Neural cell (in vitro differentiated cells): ENCODE measurements at regions not wholly inside any gene's neighbourhood (a gene's known extent, or its start where the extent isn't known, plus 50 kb on each side); places are given as distances from the start of the nearest gene placed in this dataset.

Experiments used
- H2AFZ ChIP-seq: fragments of 200-600, 300-800 bp; sonication (generic), shearing (Covaris generic); 2 replicates; pipeline ENCODE4 v1.6.0; 2014; ENCODE audit warnings: low read depth, mild to moderate bottlenecking, antibody characterized with exemption, low read length, moderate library complexity
- H3F3A ChIP-seq: fragments of 200-600 bp; shearing (Covaris generic); 2 replicates; pipeline ENCODE4 v1.6.1; 2016; ENCODE audit warnings: mild to moderate bottlenecking, moderate library complexity, mixed read lengths, antibody characterized with exemption, low read length; ENCODE audit not compliant: insufficient read depth, poor library complexity, severe bottlenecking
- H3K27ac ChIP-seq: fragments of 200-600, 300-800 bp; sonication (generic), shearing (Covaris generic); 2 replicates; pipeline ENCODE4 v1.5.1; 2014; ENCODE audit warnings: mild to moderate bottlenecking, low read length, moderate library complexity
- H3K27me3 ChIP-seq: fragments of 300-800, 200-600 bp; sonication (generic), shearing (Covaris generic); 2 replicates; pipeline ENCODE4 v1.6.0; 2014; ENCODE audit warnings: mild to moderate bottlenecking, low read depth, low read length, moderate library complexity; ENCODE audit not compliant: insufficient read depth
- H3K36me3 ChIP-seq: fragments of 300-800, 200-600 bp; sonication (generic), shearing (Covaris generic); 2 replicates; pipeline ENCODE4 v1.5.1; 2014; ENCODE audit warnings: mild to moderate bottlenecking, antibody characterized with exemption, low read length, moderate library complexity; ENCODE audit not compliant: insufficient read depth
- H3K4me2 ChIP-seq: fragments of 300-800, 200-600 bp; sonication (generic), shearing (Covaris generic); 2 replicates; pipeline ENCODE4 v1.6.0; 2014; ENCODE audit warnings: mild to moderate bottlenecking, low read length
- H3K4me3 ChIP-seq: fragments of 300-800, 200-600 bp; sonication (generic), shearing (Covaris generic); 2 replicates; pipeline ENCODE4 v1.5.1; 2014; ENCODE audit warnings: mild to moderate bottlenecking, low read length, moderate library complexity
- H3K79me2 ChIP-seq: fragments of 200-600 bp; shearing (Covaris generic); replicated peaks from 2 replicates; pipeline ENCODE4 v1.6.0; 2014; ENCODE audit warnings: mild to moderate bottlenecking, low read length, moderate library complexity; ENCODE audit not compliant: insufficient read depth
- H3K9ac ChIP-seq: fragments of 300-800, 200-600 bp; sonication (generic), shearing (Covaris generic); 2 replicates; pipeline ENCODE4 v1.6.1; 2016; ENCODE audit warnings: mild to moderate bottlenecking, low read length, mixed read lengths
- H3K9me2 ChIP-seq: fragments of 200-600 bp; shearing (Covaris generic); 2 replicates; pipeline ENCODE4 v1.6.1; 2016; ENCODE audit warnings: mild to moderate bottlenecking, low read length, mixed read lengths; ENCODE audit not compliant: insufficient read depth
- H3K9me3 ChIP-seq: fragments of 200-600, 300-800 bp; sonication (generic), shearing (Covaris generic); 2 replicates; pipeline ENCODE4 v1.6.1; 2016; ENCODE audit warnings: mild to moderate bottlenecking, mixed run types, low read length, moderate library complexity, mixed read lengths
- H4K20me1 ChIP-seq: fragments of 200-600 bp; shearing (Covaris generic); 2 replicates; pipeline ENCODE4 v1.6.1; 2016; ENCODE audit warnings: mild to moderate bottlenecking, mixed run types; ENCODE audit not compliant: insufficient read depth
- EP300 ChIP-seq: fragments of 450-650 bp; conservative IDR thresholded peaks from 2 replicates; pipeline ENCODE4 v1.6.1; 2014; ENCODE audit warnings: antibody characterized with exemption, mild to moderate bottlenecking, moderate library complexity; ENCODE audit not compliant: poor library complexity, severe bottlenecking
- EZH2 ChIP-seq: fragments of 200-600, 300-800 bp; shearing (Covaris generic), sonication (generic); IDR thresholded peaks from 2 replicates; pipeline ENCODE4 v1.6.1; 2014; ENCODE audit warnings: antibody characterized with exemption, low read length, borderline replicate concordance, mild to moderate bottlenecking; ENCODE audit not compliant: insufficient read depth, poor library complexity, severe bottlenecking
- MXI1 ChIP-seq: fragments of 450-650 bp; conservative IDR thresholded peaks from 2 replicates; pipeline ENCODE4 v1.6.1; 2014; ENCODE audit warnings: antibody characterized with exemption, mild to moderate bottlenecking; ENCODE audit not compliant: poor library complexity, severe bottlenecking
- POLR2AphosphoS5 ChIP-seq: IDR thresholded peaks from 2 replicates; pipeline ENCODE4 v1.6.1; 2012
- RAD21 ChIP-seq: fragments of 450-650 bp; conservative IDR thresholded peaks from 2 replicates; pipeline ENCODE4 v1.6.1; 2014; ENCODE audit warnings: antibody characterized with exemption, mild to moderate bottlenecking, moderate library complexity
- SMC3 ChIP-seq: fragments of 450-650 bp; conservative IDR thresholded peaks from 2 replicates; pipeline ENCODE4 v1.6.1; 2014; ENCODE audit warnings: antibody characterized with exemption, mild to moderate bottlenecking, moderate library complexity; ENCODE audit not compliant: poor library complexity
- TAF1 ChIP-seq: IDR thresholded peaks from 2 replicates; pipeline ENCODE4 v1.6.1; 2012; ENCODE audit warnings: low read depth
- TF ChIP-seq, protein P1 (sequence below): IDR thresholded peaks from 2 replicates; pipeline ENCODE4 v1.6.1; 2012; ENCODE audit warnings: borderline replicate concordance
- TF ChIP-seq, protein P2 (sequence below): fragments of 450-650 bp; IDR thresholded peaks from 2 replicates; pipeline ENCODE4 v1.5.1; 2014; ENCODE audit warnings: antibody characterized with exemption, mild to moderate bottlenecking, moderate library complexity; ENCODE audit not compliant: poor library complexity, severe bottlenecking

DNA sequence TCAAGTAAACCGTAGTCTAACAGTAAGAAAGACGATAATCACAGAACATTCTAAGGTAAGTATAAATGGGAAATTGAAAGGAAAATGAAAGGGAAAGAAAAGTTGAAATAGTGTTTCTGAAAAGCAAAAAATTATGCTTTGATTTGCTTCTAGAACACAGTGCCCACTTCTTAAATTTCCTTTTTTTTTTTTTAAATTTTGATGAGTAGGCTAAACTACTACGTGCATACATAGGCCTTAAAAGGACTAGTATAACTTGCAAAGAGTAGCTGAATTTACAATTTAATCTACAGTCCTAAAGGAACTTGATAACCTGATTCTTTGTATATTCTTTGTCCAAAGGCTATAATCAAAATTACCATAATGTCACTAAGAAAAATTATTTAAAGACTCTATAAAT lies 325.3 kb downstream of the PAX3 start:
- Histone ChIP-seq H3K79me2 (no peaks in the 10 kb centered on the region), H3F3A (no peaks in the 10 kb centered on the region), H3K27me3 (no peaks in the 10 kb centered on the region), H3K4me2 (no peak overlapping the region), H3K9me2 (no peaks in the 10 kb centered on the region), H2AFZ (no peak overlapping the region), H3K36me3 (no peaks in the 10 kb centered on the region), H3K9ac (no peak overlapping the region), H3K9me3 (no peaks in the 10 kb centered on the region), H3K27ac (no peak overlapping the region), H3K4me3 (no peak overlapping the region), H4K20me1 (no peaks in the 10 kb centered on the region)
- TF ChIP-seq POLR2AphosphoS5: no peak
- TF ChIP-seq RAD21: no peak
- TF ChIP-seq, protein P1, sequence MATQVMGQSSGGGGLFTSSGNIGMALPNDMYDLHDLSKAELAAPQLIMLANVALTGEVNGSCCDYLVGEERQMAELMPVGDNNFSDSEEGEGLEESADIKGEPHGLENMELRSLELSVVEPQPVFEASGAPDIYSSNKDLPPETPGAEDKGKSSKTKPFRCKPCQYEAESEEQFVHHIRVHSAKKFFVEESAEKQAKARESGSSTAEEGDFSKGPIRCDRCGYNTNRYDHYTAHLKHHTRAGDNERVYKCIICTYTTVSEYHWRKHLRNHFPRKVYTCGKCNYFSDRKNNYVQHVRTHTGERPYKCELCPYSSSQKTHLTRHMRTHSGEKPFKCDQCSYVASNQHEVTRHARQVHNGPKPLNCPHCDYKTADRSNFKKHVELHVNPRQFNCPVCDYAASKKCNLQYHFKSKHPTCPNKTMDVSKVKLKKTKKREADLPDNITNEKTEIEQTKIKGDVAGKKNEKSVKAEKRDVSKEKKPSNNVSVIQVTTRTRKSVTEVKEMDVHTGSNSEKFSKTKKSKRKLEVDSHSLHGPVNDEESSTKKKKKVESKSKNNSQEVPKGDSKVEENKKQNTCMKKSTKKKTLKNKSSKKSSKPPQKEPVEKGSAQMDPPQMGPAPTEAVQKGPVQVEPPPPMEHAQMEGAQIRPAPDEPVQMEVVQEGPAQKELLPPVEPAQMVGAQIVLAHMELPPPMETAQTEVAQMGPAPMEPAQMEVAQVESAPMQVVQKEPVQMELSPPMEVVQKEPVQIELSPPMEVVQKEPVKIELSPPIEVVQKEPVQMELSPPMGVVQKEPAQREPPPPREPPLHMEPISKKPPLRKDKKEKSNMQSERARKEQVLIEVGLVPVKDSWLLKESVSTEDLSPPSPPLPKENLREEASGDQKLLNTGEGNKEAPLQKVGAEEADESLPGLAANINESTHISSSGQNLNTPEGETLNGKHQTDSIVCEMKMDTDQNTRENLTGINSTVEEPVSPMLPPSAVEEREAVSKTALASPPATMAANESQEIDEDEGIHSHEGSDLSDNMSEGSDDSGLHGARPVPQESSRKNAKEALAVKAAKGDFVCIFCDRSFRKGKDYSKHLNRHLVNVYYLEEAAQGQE: no peak

DNA sequence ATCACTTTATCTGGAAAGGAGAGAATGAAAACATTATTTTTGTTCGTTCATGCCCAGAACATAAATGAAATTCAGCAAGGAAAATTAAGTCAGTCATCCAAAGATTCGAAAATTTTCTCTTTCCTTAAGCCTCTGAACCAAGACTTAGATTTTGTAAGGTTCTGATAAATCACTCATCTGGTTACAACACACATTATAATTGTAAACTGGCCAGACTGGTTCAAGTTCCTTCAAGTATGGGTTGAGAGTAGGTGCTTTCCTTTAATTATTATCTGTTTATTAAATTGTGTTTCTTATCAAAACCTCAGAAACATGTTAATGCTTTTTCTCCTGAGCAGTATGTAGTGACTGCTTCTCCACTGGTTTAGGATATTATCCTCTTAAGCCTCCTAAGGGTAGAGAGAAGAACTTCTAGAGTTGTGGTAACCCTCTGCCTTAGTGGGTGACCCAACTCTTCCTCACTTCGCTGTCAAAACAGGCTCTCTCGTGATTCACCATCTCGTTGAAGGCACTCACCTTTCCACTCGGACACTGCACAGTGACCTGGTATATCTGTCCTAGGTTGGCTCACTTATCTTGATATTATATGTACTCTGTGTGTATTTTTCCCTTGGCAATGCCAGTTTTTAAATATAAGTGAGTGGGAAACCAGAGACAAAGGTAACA lies 325.9 kb downstream of the PAX3 start:
- TF ChIP-seq RAD21 (no peak), MXI1 (no peak), SMC3 (no peak), POLR2AphosphoS5 (no peak), EP300 (no peak), TAF1 (no peak), EZH2 (no peak)
- TF ChIP-seq, protein P2, sequence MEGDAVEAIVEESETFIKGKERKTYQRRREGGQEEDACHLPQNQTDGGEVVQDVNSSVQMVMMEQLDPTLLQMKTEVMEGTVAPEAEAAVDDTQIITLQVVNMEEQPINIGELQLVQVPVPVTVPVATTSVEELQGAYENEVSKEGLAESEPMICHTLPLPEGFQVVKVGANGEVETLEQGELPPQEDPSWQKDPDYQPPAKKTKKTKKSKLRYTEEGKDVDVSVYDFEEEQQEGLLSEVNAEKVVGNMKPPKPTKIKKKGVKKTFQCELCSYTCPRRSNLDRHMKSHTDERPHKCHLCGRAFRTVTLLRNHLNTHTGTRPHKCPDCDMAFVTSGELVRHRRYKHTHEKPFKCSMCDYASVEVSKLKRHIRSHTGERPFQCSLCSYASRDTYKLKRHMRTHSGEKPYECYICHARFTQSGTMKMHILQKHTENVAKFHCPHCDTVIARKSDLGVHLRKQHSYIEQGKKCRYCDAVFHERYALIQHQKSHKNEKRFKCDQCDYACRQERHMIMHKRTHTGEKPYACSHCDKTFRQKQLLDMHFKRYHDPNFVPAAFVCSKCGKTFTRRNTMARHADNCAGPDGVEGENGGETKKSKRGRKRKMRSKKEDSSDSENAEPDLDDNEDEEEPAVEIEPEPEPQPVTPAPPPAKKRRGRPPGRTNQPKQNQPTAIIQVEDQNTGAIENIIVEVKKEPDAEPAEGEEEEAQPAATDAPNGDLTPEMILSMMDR: no peak
- TF ChIP-seq, protein P1: no peak
- no peaks in the 10 kb centered on the region for H3K36me3 ChIP-seq
- H3K27me3 ChIP-seq: no peaks in the 10 kb centered on the region
- H3K27ac ChIP-seq: no peak overlapping the region
- H4K20me1 ChIP-seq: no peaks in the 10 kb centered on the region
- no peak overlapping the region for H2AFZ ChIP-seq
- no peaks in the 10 kb centered on the region for H3F3A ChIP-seq
- H3K9me2 ChIP-seq: no peaks in the 10 kb centered on the region
- no peaks in the 10 kb centered on the region for H3K79me2 ChIP-seq
- H3K9me3 ChIP-seq: no peaks in the 10 kb centered on the region
- no peak overlapping the region for H3K9ac ChIP-seq
- no peak overlapping the region for H3K4me3 ChIP-seq
- H3K4me2 ChIP-seq: no peak overlapping the region
